GM12891 (cell line): ENCODE measurements at regions not wholly inside any gene's neighbourhood (a gene's known extent, or its start where the extent isn't known, plus 50 kb on each side); places are given as distances from the start of the nearest gene placed in this dataset.

Experiments
- PAX5 ChIP-seq: IDR thresholded peaks from 2 replicates; pipeline ENCODE4 v1.6.1; 2011; ENCODE audit warnings: low read length, moderate library complexity, mild to moderate bottlenecking; ENCODE audit not compliant: insufficient read depth, severe bottlenecking
- POLR2A ChIP-seq: IDR thresholded peaks from 2 replicates; pipeline ENCODE4 v1.6.1; 2011; ENCODE audit warnings: low read depth, low read length, control low read depth
- POLR2AphosphoS5 ChIP-seq: IDR thresholded peaks from 2 replicates; pipeline ENCODE4 v1.6.1; 2011; ENCODE audit warnings: low read depth, low read length, control low read depth
- SPI1 ChIP-seq: IDR thresholded peaks from 2 replicates; pipeline ENCODE4 v1.6.1; 2011; ENCODE audit warnings: low read depth, low read length, control low read depth
- TAF1 ChIP-seq: IDR thresholded peaks from 2 replicates; pipeline ENCODE4 v1.6.1; 2011; ENCODE audit warnings: low read depth, low read length, control low read depth

GRCh38 chr5:28714907-28715698 is 1676.7 kb upstream of the CDH9 start:
- TF ChIP-seq POLR2AphosphoS5 (no peak), POLR2A (no peak), TAF1 (no peak), SPI1 (no peak), PAX5 (no peak)
